Left lobe of liver (tissue), 2 donors: ENCODE measurements at regions not wholly inside any gene's neighbourhood (a gene's known extent, or its start where the extent isn't known, plus 50 kb on each side); places are given as distances from the start of the nearest gene placed in this dataset.

Source experiments
- ATAC-seq: fragments of 200-7000 bp; cut with Tn5 transposase; one replicate; pipeline ENCODE4 v1.9.1; 2020; ENCODE audit warnings: mild to moderate bottlenecking, moderate library complexity
- DNase-seq: peaks from one replicate; pipeline ENCODE4 v3.0.0-alpha.2; 2020; ENCODE audit warnings: low spot score
- donor health status: DM: no; HTN: no; CAD: no; lungs with moderate emphysema.
- donor health status: DM: no; HTN: yes; CAD: no.

GRCh38 chr14:58942516-58942915 is 246.0 kb upstream of the DAAM1 start:
- DNase-seq = no peak
- no peak for ATAC-seq

DNA sequence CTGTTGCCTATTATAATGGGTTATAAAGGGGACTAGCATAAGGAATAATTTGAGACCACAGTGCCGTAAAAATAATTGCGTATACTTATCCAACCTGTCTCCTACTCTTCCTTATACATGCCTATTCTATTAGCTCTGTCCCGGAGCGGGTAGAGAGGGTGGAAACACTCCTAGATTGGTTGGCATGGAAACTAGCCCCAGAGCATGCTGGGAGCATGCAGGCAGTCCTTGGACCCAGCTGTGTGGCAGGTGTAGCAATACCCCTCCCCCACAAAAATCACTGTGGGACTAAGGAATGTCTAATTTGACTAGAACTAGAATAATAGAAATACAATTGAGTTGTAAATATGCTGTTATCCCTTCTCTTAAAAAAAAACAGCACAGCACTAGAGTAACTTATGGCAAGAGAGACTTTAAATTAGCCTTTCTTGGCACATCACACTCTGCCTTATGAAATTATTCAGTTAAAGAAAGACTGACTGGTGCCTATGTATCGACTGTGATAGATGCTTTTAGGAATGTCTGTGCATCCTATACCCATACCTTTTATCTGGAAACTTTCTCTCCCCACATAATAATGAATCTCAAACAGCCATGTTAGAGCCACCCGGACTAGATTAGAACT is 244.0 kb upstream of the DAAM1 start:
- DNase-seq (no peak), ATAC-seq (no peak)

- no peak for ATAC-seq
- DNase-seq = no peak
These were observed 243.5 kb upstream of the DAAM1 start for GRCh38 chr14:58944968-58945356.

DNA sequence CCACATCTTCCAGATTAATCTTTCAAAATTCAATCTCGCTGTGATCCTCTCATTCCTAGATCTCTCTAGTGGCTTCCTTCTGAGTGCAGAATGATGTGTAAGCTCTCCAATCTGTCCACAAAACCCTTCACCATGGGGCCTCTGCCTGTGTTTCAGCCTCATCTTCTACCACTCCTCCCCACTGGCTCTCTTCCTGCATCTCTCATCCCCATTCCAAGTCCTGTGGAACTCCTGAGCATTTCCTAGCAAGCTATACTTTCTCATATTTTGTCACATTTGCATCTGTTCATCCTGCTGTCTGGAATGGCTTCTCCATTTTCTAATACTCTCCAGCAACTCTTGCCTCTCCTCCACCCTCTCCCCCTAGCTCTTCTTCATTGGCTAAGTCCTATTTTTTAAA is 242.0 kb upstream of the DAAM1 start:
- ATAC-seq (no peak), DNase-seq (no peak)

DNA sequence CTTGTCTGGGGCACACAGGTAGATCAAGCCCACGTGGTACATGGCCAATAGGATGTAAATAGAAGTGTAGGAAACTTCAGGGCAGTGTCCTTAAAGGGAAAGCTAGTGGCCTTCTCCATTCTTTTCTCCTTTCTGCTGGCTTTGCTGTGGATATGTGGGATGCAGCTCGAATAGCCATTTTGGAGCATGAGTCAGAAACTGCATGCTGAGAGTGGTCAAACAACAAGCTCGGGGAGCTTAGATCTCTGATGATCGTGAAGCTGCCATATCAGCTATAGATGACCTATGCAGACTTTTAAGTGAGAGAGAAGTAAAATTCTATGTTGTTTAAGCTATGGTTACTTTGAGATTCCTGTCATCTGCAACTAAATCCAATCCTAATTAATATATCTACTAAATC is 241.3 kb upstream of the DAAM1 start:
- no peak for ATAC-seq
- DNase-seq = no peak

DNA sequence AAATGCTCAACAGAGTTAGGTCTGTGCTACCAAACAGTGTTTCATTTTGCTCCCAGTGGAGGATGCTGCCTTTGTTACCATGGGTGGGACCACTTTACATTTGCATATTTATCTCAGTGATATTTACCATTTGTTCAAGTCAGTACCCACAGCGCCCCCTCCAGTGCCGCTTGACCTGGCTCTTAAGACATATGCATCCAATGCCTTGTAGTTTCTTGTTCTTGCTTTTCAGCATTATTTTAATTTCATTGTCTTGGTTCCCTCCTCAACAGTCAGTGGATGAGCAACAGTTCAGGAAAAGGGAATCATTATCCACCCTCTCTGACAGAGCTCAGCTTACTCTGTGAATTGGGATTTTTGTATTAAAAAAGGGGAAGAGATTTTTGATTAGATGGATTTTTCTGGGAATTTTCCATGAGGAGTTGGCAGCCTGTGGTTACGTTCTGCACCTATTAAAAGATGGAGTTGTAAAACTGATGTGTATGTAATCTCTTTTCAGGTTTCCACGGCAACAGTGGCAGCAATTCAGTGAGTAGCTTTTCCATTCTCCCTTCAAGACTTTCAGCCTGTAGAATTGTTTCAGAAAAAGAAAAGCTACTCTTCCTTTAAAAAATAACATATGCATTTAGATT is 240.5 kb upstream of the DAAM1 start:
- no peak for DNase-seq

DNA sequence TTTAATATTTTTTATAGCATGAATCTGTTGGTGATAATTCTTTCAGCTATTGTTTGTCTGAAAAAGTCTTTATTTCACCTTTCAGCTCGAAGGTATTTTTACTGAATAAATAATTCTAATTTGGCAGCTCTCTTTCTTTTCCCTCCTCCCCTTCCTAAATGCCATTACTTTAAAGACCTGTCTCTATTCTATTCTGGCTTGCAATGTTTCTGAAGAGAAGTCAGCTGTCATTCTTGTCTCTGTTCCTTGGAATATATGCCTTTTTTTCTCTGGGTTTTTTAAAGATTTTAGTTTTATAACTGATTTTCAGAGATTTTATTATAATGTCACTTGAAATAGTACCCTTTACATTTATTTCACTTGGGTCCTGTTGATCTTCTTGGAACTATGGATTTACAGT is 237.9 kb upstream of the DAAM1 start:
- DNase-seq (no peak), ATAC-seq (no peak)

More for the DNA sequence above, 240.5 kb upstream of the DAAM1 start:
- no peak for ATAC-seq

GRCh38 chr14:58951143-58951542 is 237.3 kb upstream of the DAAM1 start:
- DNase-seq (no peak), ATAC-seq (no peak)

DNA sequence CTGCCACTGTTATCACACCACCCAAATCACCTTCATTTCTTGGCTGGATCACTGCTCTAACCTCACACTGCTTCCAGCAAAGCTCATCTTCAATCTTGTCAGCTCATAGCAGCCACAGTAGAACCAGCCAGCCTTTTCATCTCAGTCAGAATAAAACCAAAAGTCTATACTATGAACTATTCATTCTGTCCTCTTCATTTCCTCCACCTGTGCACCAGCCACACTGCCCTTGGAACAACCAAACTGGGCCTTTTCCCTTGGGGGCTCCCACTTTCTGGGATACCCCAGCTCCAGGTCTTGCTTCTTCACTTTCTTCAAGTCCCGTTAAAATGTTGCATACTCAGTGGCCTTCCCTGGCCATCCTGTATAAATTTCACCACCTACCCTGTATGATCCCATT is 234.4 kb upstream of the DAAM1 start:
- DNase-seq = no peak
- ATAC-seq = no peak

- ATAC-seq = no peak
These were observed 233.3 kb upstream of the DAAM1 start for GRCh38 chr14:58954901-58955861.

GRCh38 chr14:58961045-58961731 is 227.3 kb upstream of the DAAM1 start:
- ATAC-seq = no peak
- DNase-seq = no peak

More at GRCh38 chr14:58954901-58955861, 233.3 kb upstream of the DAAM1 start:
- DNase-seq = no peak

GRCh38 chr14:58963873-58964597 is 224.4 kb upstream of the DAAM1 start:
- DNase-seq (no peak), ATAC-seq (peak; percentile 52)

- ATAC-seq = no peak
- no peak for DNase-seq
These were observed 223.9 kb upstream of the DAAM1 start for GRCh38 chr14:58964598-58964928.

GRCh38 chr14:58965601-58966000 is 222.9 kb upstream of the DAAM1 start:
- no peak for ATAC-seq

DNA sequence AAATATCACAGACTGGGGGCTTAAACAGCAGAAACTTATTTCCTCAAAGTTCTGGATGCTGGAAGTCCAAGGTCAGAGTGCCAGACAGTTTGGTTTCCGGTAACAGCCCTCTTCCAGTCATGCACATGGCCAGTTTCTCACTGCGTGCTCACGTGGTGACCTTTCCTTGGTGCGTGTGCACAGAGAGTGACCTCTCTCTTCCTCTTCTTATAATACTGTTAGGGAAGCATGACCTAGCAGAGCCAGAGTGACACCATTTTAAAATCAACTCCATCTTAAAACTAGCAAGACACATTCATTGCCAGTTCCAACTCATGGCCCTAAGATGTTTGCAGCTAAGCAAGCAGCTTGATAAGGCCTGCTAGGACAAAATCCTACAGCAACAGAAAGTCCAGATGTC is 221.5 kb upstream of the DAAM1 start:
- no peak for DNase-seq
- no peak for ATAC-seq

More at GRCh38 chr14:58965601-58966000, 222.9 kb upstream of the DAAM1 start:
- DNase-seq = no peak

DNA sequence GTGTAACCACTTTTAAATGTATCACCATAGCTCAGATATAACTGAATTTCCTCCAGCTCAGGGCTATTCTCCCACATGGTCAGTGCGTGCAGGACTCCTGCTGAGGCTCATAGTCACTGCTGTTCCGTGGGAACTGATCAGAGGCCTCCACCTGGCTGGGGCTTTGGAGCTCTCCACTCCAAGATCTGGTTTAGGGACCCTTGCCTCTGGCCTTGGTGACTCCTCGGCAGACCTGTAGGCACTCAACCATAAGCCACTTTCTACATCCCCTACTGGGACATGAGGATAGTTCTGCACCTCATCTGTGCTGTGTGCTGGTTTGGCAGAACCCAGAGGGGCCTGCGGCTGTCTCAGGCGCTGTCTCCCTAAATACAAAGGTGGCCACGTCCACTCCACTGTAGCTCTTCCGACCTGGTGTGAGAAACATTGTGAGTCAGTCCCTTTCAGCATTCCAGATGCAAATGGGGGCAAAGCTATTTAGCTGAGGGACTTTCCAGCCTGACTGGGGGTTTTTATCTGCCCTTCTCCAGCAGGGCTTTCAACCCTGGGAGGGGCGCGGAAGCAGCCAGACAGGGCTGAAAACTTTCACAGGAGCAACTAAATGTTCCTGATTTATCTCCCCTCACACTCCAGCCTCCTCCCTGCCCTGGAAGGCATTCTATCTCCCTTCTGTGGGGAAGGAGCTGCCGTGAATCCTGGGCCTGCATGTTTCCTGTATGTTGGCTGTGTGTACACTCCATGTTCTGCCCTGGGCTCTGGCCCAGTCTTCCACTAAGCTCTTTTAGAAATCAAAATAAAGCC is 218.3 kb upstream of the DAAM1 start:
- ATAC-seq (no peak), DNase-seq (no peak)

GRCh38 chr14:58972233-58973017 is 216.0 kb upstream of the DAAM1 start:
- DNase-seq (no peak), ATAC-seq (no peak)

DNA sequence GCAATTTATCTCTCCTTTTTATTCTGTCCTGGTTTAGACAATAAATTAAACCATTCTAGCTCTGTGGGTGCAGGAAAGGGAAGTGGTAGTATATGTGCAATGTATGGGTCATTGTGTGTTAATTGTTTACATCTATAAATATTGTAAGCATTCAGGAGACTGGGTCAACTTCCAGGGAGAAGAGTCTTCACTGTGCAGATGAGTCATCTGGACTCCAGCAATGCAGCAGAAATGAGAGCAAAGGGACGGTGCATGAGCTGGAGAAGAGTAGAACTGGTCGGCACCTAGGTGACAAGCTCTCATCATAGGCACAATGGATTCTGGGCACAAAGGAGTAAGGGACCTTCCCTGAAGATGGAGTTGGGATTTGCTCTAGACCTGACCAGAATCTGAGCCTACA is 211.1 kb upstream of the DAAM1 start:
- ATAC-seq (no peak), DNase-seq (no peak)

DNA sequence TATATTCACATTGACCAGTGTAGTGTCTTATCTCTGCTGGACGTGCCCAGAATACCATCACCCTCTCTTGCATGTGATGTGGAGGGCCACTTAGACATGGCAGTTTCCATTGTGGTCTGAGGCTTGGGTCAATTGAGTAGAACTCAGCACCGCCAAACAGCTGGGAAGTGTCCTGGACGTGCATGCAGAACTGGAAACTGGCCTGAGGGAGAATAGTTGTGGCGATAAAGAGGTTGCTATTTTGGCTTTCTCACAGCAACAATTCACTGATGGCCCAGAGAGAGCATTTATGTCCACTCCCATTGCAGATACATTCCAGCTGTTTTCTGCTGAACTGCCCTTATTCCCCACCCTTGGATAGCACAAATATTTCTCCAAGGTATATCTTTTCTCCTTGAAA is 210.1 kb upstream of the DAAM1 start:
- ATAC-seq (no peak), DNase-seq (no peak)
